Activated naive CD8-positive, alpha-beta T cell (primary cell): ENCODE measurements at regions not wholly inside any gene's neighbourhood (a gene's known extent, or its start where the extent isn't known, plus 50 kb on each side); places are given as distances from the start of the nearest gene placed in this dataset.

ENCODE experiments used
- H3K27ac Mint-ChIP-seq: one replicate; pipeline ENCODE4 v1.8.0; 2021; ENCODE audit warnings: mixed read lengths
- H3K27me3 Mint-ChIP-seq: one replicate; pipeline ENCODE4 v1.8.0; 2021; ENCODE audit warnings: mixed read lengths
- H3K36me3 Mint-ChIP-seq: one replicate; pipeline ENCODE4 v1.8.0; 2021; ENCODE audit warnings: mixed read lengths
- H3K4me1 Mint-ChIP-seq: one replicate; pipeline ENCODE4 v1.8.0; 2021; ENCODE audit warnings: low read depth, mixed read lengths
- H3K4me3 Mint-ChIP-seq: one replicate; pipeline ENCODE4 v1.8.0; 2021; ENCODE audit warnings: mild to moderate bottlenecking, mixed read lengths
- H3K9me3 Mint-ChIP-seq: one replicate; pipeline ENCODE4 v1.8.0; 2021; ENCODE audit warnings: low read depth, mixed read lengths

DNA sequence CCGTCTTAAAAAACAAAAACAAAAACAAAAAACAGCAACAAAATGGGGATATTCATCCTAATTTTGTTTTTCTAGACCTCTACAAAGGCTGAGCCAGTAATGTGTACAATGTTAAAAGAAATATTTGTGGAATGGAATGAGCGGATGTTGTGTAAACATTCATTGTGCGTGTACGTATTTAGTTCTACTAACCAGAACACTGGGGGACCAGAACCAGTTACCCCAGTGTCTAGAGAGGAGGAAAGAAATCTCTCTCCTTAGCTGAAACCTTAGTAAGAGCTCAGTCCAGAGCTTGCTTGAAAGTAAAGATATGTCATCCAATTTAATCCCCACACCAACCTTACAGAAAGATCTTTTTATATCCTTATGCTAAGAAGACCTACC is 106.7 kb upstream of the CPEB4 start:
- peaks cover 21% of the 10 kb centered on the region for H3K4me1 Mint-ChIP-seq
- H3K36me3 Mint-ChIP-seq = no peaks in the 10 kb centered on the region
- H3K27me3 Mint-ChIP-seq = no peaks in the 10 kb centered on the region
- peak overlapping the region; percentile 45 for H3K4me3 Mint-ChIP-seq
- peak overlapping the region; percentile 92 for H3K27ac Mint-ChIP-seq
- no peaks in the 10 kb centered on the region for H3K9me3 Mint-ChIP-seq

DNA sequence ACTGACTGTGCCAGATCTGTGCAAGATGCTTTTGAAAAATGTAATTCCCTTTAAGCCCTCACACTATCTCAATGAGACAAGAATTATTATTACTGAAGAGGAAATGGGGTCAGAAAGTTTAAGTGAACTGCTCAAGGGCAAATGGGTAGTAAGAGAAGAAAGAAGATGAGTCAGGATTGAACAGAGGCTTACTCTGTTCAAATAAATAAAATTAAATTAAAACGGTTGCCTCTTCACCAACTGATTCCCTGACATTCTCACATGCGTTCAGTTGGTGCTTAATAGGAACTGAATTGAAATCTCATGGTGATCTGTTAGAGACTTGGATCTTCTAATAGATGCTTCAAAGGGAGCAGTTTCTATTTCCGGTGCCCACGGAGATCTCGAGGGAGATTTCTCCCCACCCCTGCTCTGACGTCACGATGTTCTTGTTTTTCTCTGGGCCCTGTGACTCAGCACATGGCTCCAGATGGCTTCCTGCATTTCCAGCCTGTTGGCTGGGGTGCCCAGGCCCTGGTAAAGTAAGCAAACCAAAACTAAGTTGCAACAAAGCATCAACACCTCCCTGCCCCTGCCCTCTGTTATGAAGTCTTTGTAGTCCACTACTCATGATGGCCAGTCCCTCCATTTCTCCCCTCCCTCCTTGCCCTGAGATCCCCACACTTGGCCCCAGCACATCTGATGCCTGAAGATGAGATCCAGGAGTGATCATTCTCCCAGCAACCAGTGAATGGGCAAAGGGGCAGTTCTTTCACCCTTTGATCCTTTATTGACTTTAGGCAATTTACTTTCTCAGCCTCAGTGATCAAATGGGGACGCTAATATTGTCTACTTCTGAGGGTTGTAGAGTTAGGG is 106.1 kb upstream of the CPEB4 start:
- Mint-ChIP-seq H3K36me3 (no peaks in the 10 kb centered on the region), H3K9me3 (no peaks in the 10 kb centered on the region), H3K27me3 (no peaks in the 10 kb centered on the region), H3K4me3 (peak overlapping the region; percentile 45), H3K27ac (peak overlapping the region; percentile 92), H3K4me1 (peaks cover 21% of the 10 kb centered on the region)

DNA sequence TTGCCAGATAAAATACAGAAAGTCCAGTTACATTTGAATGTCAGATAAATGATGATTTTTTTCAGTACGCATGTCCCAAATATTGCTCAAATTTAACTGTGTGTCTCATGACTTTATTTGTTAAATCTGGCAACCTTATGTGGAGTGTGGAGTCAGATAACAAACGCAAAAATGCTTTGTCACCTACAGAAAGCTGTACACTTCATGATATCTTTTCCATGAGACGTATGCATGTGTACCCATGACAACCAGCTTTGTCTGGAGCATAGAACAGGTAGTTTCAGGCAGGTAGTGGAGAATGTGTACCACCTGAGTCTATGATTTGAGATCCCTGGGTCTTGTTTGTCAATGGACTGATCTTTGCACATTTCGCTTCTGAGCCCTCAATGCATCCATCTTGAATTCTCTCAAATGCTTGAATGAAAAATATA is 105.5 kb upstream of the CPEB4 start:
- Mint-ChIP-seq H3K27me3 (no peaks in the 10 kb centered on the region), H3K4me1 (peaks cover 21% of the 10 kb centered on the region), H3K27ac (peak overlapping the region; percentile 92), H3K4me3 (no peak overlapping the region), H3K9me3 (no peaks in the 10 kb centered on the region), H3K36me3 (no peaks in the 10 kb centered on the region)

DNA sequence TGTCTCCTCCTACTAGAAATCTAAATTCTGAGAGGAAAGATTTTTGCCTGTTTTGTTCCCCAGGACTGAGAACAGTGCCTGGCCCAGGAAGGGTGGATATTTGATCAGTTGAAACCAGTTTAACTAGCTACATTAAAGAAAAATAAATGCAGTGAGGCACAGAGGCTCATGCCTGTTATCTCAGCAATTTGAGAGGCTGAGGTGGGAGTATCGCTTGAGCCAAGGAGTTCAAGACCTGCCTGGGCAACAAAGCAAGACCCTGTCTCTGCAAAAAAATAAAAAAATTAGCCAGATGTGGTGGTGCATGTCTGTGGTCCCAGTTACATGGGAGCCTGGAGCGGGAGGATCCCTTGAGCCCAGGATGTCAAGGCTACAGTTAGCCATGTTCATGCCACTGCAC is 104.8 kb upstream of the CPEB4 start:
- Mint-ChIP-seq H3K27ac (peak overlapping the region; percentile 28), H3K4me3 (no peak overlapping the region), H3K9me3 (no peaks in the 10 kb centered on the region), H3K4me1 (peaks cover 19% of the 10 kb centered on the region), H3K36me3 (no peaks in the 10 kb centered on the region), H3K27me3 (no peaks in the 10 kb centered on the region)

DNA sequence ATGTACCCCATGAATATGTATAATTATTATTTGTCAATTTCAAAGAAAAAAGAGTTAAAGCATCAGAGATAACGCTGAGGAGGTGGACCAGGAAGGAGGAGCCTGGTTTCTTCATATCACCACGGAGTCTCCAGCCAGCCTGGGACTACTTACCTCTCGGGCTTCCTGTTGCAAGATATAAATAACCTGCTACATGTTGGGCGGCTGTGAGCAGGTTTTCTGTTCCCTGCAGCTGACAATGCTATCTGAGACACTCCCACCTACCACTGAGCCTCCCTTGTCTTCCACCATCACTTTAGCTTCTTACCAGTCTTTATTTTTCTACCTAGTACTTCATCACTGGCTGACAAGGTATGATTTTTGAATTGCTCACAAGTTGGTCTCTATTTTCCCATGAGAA is 102.7 kb upstream of the CPEB4 start:
- no peaks in the 10 kb centered on the region for H3K36me3 Mint-ChIP-seq
- H3K27me3 Mint-ChIP-seq = no peaks in the 10 kb centered on the region
- no peak overlapping the region for H3K27ac Mint-ChIP-seq
- peaks cover 17% of the 10 kb centered on the region for H3K4me1 Mint-ChIP-seq
- no peaks in the 10 kb centered on the region for H3K9me3 Mint-ChIP-seq
- H3K4me3 Mint-ChIP-seq = no peak overlapping the region

DNA sequence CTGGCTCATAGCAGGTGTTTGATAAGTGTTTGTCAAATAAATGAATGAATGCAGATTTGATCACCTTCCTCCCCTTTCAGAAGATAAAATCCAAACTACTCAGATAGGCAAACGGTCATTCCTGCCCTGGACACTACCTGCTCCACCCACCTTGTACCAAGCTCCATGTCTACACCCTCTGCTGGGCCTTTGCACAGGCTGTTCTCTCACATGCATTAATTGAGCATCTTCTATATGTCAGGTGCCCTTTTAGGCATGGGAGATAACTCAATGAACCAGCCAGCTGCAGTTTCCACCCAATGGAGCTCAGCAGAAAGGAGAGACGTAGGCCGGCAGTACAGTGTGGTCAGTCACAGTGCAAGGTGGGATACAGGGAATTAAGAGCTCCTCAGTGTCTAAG is 102.3 kb upstream of the CPEB4 start:
- Mint-ChIP-seq H3K36me3 (no peaks in the 10 kb centered on the region), H3K27me3 (no peaks in the 10 kb centered on the region), H3K9me3 (no peaks in the 10 kb centered on the region), H3K4me1 (peaks cover 17% of the 10 kb centered on the region), H3K4me3 (no peak overlapping the region), H3K27ac (no peak overlapping the region)

DNA sequence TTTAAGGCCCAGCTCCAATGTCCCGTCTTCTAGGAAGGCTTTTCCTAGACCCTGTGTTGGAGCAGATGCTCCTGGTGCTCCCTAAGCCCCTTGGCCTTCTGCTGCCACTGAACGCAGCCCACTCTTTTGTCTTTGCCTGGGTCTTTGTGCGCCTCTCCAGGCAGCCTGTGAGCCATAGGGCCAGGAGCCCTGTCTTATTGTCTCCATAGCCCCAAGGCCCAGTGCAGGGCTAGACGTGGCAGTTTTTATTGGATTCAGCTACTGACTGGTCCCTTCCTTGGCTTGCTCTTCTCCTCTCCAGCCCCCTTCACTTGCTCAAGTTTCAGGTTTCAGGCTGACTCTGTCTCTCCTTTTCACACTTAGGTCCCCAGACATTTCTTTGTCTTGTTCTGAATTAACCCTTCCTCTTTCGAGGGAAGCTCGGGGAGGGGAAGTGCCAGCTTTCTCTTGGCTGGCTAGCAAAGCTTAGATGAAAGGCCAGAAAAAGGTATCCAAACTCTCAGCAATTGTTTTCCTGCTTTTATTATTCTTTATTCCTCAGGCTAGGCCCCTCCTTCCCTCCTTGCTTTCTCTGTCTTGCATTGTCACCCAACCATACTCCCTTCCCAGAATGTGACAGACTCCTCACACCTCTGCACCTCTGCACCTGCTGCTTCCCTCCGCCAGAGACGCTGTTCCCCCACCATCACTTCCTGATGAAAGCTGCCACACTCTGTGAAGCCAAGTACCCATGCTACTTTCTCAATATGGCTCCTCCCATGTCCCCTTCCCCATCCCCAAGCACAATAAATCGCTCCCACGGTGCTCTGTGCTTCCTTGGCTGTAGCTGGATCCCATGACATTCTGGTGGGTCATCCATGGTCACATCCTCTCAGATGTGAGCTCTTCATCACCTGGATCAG is 101.6 kb upstream of the CPEB4 start:
- Mint-ChIP-seq H3K27ac (no peak overlapping the region), H3K36me3 (no peaks in the 10 kb centered on the region), H3K4me1 (peaks cover 14% of the 10 kb centered on the region), H3K27me3 (no peaks in the 10 kb centered on the region), H3K4me3 (no peak overlapping the region), H3K9me3 (no peaks in the 10 kb centered on the region)

DNA sequence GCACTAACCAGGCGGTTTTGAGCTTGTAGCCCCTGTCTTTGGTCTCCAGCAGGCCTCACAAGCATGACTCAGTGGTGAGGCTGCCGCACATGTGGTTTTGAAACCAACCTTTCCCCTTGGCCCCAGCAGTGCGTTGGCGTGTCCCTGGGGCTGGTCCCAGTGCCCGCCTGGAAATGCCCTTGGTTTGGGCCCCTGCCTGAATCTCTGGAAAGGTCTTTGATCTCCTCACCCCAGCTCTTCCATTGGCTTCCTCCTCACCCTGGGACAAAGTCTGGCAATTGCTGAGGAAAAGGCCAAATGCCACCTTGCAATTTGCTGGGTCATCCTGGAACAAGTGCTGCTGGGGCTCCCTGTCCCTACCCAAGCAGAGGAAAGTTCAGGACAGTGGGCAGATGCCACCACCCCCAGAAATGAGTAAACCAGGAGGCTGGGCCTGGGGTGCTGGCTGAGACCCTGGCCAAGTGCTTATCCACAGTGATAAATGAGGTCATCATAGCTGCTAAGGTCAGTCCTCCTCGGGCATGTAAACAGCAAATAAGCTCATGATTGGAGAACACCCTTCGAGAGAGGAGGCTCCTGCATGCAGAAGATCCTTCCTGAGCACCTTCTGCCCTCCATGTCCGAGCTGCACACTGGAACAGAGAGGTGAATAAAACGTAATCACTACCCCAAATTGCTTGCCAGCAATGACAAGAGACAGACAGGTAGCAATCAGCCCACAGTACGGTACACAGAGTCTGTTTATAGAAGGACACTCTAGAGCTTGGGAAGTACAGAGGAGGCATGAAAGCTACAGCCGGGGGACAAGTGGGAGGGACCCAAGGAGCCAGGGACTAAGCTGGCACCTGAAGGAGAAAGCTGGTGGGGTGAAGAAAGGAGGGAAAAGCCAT is 98.9 kb upstream of the CPEB4 start:
- H3K27ac Mint-ChIP-seq = no peak overlapping the region

DNA sequence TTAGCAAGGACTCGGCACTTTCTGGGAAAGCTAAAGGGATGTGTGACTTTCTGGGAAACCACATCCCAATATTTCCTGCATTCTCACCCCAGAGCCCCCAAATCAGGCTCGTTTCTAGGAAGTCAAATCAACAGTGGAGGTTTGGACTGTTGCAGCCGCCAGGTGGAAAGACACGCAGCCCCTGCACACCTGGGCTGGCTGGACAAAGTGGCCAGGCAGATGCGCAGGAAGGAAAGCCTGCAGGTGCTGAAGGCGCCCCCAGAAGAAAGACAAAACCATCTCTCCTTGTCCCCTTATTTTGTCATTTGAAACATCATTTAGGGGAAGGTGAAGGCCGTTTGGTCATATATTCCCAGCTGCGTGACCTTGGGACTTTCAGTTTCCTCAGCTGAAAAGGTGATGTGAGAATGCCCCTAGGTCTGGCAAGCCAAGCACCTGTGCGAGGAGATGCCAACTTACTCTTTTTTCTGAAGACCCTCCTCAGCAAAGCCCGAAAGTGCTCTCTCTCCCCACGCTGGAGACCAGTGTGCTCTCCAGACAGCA is 97.9 kb upstream of the CPEB4 start:
- H3K9me3 Mint-ChIP-seq = no peaks in the 10 kb centered on the region
- H3K36me3 Mint-ChIP-seq = no peaks in the 10 kb centered on the region
- no peak overlapping the region for H3K27ac Mint-ChIP-seq
- no peaks in the 10 kb centered on the region for H3K27me3 Mint-ChIP-seq
- H3K4me1 Mint-ChIP-seq = no peaks in the 10 kb centered on the region
- H3K4me3 Mint-ChIP-seq = no peak overlapping the region

More for the DNA sequence above, 98.9 kb upstream of the CPEB4 start:
- H3K4me1 Mint-ChIP-seq = no peaks in the 10 kb centered on the region
- H3K4me3 Mint-ChIP-seq = no peak overlapping the region
- no peaks in the 10 kb centered on the region for H3K27me3 Mint-ChIP-seq
- H3K9me3 Mint-ChIP-seq = no peaks in the 10 kb centered on the region
- no peaks in the 10 kb centered on the region for H3K36me3 Mint-ChIP-seq

DNA sequence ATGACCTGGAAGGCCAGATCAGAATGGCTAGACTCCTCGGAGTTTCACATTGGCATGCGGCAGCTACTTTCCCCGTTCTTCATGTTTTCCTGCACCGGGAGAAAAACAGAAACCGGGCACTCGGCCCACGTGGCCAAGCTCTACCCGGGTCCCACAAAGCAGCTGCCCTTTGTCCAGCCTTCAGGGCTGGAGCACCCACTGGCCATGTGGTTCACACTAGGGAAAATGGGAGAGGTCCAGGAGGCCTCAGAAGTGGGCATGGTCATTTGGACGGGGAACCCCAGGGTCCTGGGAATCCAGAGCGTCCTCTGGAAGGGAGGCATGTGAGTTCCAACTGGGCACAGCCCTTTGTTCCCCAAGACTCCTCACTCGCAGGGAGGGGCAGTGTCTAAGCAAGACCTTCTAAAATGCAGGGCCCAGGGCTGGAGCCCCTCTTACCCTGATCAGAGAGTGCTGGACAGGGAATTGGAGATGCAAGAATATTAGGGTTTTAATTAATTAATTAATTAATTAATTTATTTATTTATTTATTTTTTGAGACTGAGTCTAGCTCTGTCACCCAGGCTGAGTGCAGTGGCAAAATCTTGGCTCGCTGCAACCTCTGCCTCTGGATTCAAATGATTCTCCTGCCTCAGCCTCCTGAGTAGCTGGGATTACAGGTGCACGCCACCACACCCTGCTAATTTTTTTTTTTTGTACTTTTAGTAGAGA is 97.2 kb upstream of the CPEB4 start:
- Mint-ChIP-seq H3K27ac (no peak overlapping the region), H3K4me1 (no peaks in the 10 kb centered on the region)

DNA sequence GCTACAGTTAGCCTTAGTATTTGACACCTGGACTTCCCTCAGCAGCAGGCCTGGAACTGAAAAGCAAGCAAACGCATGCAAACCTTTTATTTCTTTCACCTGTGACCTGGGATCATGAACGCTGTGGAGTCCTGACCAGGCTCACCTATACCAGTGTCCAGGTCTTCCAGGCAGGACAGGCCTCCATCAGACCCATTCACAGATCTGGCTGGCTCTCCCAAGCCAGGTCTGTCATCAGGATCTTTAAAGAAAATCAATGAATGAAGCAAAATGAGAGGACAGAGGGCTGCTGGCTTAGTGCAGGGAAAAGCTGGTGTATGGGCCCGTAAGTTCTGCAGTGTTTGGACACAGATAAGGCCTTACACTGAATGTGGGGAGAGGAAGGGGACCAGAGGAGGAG is 96.3 kb upstream of the CPEB4 start:
- Mint-ChIP-seq H3K9me3 (no peaks in the 10 kb centered on the region), H3K4me1 (no peaks in the 10 kb centered on the region), H3K4me3 (no peak overlapping the region), H3K27me3 (no peaks in the 10 kb centered on the region), H3K27ac (no peak overlapping the region), H3K36me3 (no peaks in the 10 kb centered on the region)

More for the DNA sequence above, 97.2 kb upstream of the CPEB4 start:
- no peaks in the 10 kb centered on the region for H3K27me3 Mint-ChIP-seq
- H3K9me3 Mint-ChIP-seq = no peaks in the 10 kb centered on the region
- H3K36me3 Mint-ChIP-seq = no peaks in the 10 kb centered on the region
- H3K4me3 Mint-ChIP-seq = no peak overlapping the region

DNA sequence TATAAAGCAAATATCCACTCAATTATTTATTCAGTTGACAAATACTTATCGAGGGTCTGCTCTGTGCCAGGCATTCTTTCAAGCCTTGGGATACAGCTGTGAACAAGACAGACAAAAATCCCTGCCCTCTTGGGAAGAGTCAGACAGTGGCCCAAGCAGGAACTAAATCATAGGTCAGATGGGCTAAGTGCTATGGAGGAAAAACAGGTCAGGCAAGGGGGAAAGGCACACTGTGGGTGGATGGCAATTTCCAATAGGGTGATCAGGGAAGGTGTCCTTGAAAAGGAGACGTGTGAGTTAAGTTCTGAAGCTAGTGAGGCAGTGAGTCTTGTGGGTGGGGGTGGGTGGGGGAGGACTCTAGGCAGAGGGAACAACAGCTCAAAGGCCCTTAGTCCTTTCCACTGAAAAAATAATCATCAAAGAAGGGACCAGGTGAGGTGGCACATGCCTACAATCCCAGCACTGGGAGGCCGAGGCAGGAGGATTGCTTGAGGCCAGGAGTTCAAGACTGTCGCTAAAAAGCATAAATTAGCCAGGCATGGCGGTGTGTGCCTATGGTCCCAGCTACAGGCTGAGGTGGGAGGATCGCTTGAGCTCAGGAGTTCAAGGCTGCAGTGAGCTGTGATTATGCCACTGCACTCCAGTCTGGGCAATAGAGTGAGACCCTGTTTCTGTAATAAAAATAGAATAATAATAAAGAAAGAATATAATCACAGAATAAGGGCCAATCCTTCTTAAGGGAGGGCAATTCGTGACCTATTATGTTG is 95.2 kb upstream of the CPEB4 start:
- Mint-ChIP-seq H3K27ac (no peak overlapping the region), H3K4me1 (no peaks in the 10 kb centered on the region), H3K4me3 (no peak overlapping the region), H3K36me3 (no peaks in the 10 kb centered on the region), H3K27me3 (no peaks in the 10 kb centered on the region), H3K9me3 (no peaks in the 10 kb centered on the region)
